Mucosa of descending colon (tissue), 3 donors: ENCODE measurements at regions not wholly inside any gene's neighbourhood (a gene's known extent, or its start where the extent isn't known, plus 50 kb on each side); places are given as distances from the start of the nearest gene placed in this dataset.
A peak's percentile ranks its signal among the peaks of the same experiment; 100 is the strongest.

Experiments used
- ATAC-seq: fragments of 200-7000 bp; cut with Tn5 transposase; one replicate; pipeline ENCODE4 v1.9.1; 2020; ENCODE audit warnings: mild to moderate bottlenecking, moderate library complexity
- DNase-seq, 3 donors: peaks; one replicate each; pipeline ENCODE4 v3.0.0-alpha.2; 2020
- H3K36me3 ChIP-seq: fragments of 200-600 bp; one replicate; pipeline ENCODE4 v1.8.0; 2021; ENCODE audit warnings: low read depth, mild to moderate bottlenecking
- H3K4me1 ChIP-seq: fragments of 200-600 bp; one replicate; pipeline ENCODE4 v1.8.0; 2021; ENCODE audit warnings: low read depth, mild to moderate bottlenecking
- H3K4me3 ChIP-seq: fragments of 200-600 bp; one replicate; pipeline ENCODE4 v1.8.0; 2021; ENCODE audit warnings: mild to moderate bottlenecking
- H3K9me3 ChIP-seq: fragments of 200-600 bp; one replicate; pipeline ENCODE4 v1.8.0; 2021; ENCODE audit warnings: mild to moderate bottlenecking
- CTCF ChIP-seq: fragments of 200-600 bp; IDR thresholded peaks from one replicate; pipeline ENCODE4 v1.8.0; 2022; ENCODE audit warnings: antibody characterized with exemption, mild to moderate bottlenecking
- intact Hi-C, 2 donors: fragments of 100-400 bp; cut with DNase I in 1 of 2; cut with micrococcal nuclease in 1 of 2; formaldehyde crosslinking; loops; one replicate each; pipeline versions ENCODE4 v1.11.0 to v1.11.1; 2022; cut with DNase I, micrococcal nuclease
- donor health status: DM: no; HTN: no; CAD: no; lungs with moderate emphysema.
- donor health status: DM: no; HTN: no; CAD: no.
- donor health status: DM: no; HTN: yes; CAD: no.

- Histone ChIP-seq H3K36me3 (no peaks in the 10 kb centered on the region), H3K9me3 (no peaks in the 10 kb centered on the region), H3K4me3 (no peak overlapping the region), H3K4me1 (no peaks in the 10 kb centered on the region)
- intact Hi-C loops = no loop called here
- ATAC-seq (no peak), DNase-seq (no peak)
- TF ChIP-seq CTCF = no peak
Measured at GRCh38 chr18:41297740-41298139, 657.3 kb upstream of the PIK3C3 start.

- Histone ChIP-seq H3K36me3 (no peaks in the 10 kb centered on the region), H3K9me3 (no peaks in the 10 kb centered on the region)
Measured at GRCh38 chr18:41269294-41269693, 685.7 kb upstream of the PIK3C3 start.

GRCh38 chr18:41268271-41268670, 686.8 kb upstream of the PIK3C3 start:
- Histone ChIP-seq H3K9me3 (no peaks in the 10 kb centered on the region), H3K36me3 (no peaks in the 10 kb centered on the region), H3K4me1 (no peaks in the 10 kb centered on the region), H3K4me3 (no peak overlapping the region)
- no peak for ATAC-seq
- no peak for DNase-seq
- intact Hi-C loops = no loop called here
- no peak for TF ChIP-seq CTCF

More at GRCh38 chr18:41269294-41269693, 685.7 kb upstream of the PIK3C3 start:
- no peak for TF ChIP-seq CTCF
- no peak overlapping the region for H3K4me3 ChIP-seq
- ATAC-seq = no peak
- DNase-seq = no peak
- intact Hi-C loops = no loop called here
- H3K4me1 ChIP-seq = no peaks in the 10 kb centered on the region

GRCh38 chr18:41266616-41267015, 688.4 kb upstream of the PIK3C3 start:
- Histone ChIP-seq H3K4me1 (no peaks in the 10 kb centered on the region), H3K9me3 (no peaks in the 10 kb centered on the region), H3K36me3 (no peaks in the 10 kb centered on the region), H3K4me3 (no peak overlapping the region)
- intact Hi-C loops = no loop called here
- no peak for DNase-seq
- TF ChIP-seq CTCF = no peak
- no peak for ATAC-seq

GRCh38 chr18:41266204-41266603, 688.8 kb upstream of the PIK3C3 start:
- H3K36me3 ChIP-seq = no peaks in the 10 kb centered on the region
- H3K4me1 ChIP-seq = no peaks in the 10 kb centered on the region
- intact Hi-C loops = no loop called here
- no peak overlapping the region for H3K4me3 ChIP-seq
- ATAC-seq (no peak), DNase-seq (peak in 1 of 3 donors; percentile 7)
- TF ChIP-seq CTCF = no peak
- no peaks in the 10 kb centered on the region for H3K9me3 ChIP-seq

- DNase-seq (no peak), ATAC-seq (no peak)
- intact Hi-C loops = no loop called here
- no peak overlapping the region for H3K4me3 ChIP-seq
- no peaks in the 10 kb centered on the region for H3K36me3 ChIP-seq
- TF ChIP-seq CTCF = no peak
- H3K9me3 ChIP-seq = no peaks in the 10 kb centered on the region
- no peaks in the 10 kb centered on the region for H3K4me1 ChIP-seq
Measured at GRCh38 chr18:41265047-41265446, 690.0 kb upstream of the PIK3C3 start.
